ENCODE measurements at regions not wholly inside any gene's neighbourhood (a gene's known extent, or its start where the extent isn't known, plus 50 kb on each side); places are given as distances from the start of the nearest gene placed in this dataset.

DNA sequence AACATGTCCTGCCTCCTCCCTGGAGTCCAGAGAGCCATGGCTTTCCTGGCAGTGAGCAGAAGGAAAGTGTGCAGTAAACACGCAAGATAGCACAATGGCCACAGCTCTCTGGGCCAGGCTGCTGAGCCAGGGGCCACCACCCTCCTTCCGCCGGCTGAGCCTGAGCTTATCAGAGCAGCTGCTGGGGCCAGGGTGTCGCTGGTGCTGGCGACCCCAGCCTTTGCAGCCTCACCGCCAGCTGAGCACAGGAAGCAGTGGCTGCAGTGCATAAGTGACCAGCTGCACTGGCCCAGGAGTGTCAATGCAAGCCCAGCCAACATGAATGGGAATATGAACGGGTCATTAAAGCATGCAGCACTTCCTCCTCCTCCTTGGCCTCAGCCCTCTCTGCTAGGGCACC, 172.0 kb downstream of the ZFP36L2 start:
- no peak for DNase-seq (ENCODE audit: low read depth)

DNA sequence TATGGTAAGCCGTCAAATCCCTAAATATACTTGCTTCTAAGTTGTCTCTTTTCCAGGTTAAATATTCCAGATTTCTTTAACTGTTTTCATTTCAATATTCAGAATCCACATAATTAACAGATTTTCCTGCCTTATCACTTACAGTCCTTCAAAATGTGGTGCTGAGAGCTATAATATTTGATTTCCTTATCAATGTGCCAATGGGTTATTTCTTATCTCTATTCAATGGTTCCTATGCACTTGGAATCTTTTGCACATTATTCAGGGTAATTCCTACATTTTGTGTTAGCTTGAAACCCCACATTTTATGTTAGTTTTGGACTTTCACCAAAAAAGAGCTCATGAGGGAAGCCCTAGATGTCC, 173.5 kb downstream of the ZFP36L2 start:
- no peak for DNase-seq (ENCODE audit: low read depth)

DNA sequence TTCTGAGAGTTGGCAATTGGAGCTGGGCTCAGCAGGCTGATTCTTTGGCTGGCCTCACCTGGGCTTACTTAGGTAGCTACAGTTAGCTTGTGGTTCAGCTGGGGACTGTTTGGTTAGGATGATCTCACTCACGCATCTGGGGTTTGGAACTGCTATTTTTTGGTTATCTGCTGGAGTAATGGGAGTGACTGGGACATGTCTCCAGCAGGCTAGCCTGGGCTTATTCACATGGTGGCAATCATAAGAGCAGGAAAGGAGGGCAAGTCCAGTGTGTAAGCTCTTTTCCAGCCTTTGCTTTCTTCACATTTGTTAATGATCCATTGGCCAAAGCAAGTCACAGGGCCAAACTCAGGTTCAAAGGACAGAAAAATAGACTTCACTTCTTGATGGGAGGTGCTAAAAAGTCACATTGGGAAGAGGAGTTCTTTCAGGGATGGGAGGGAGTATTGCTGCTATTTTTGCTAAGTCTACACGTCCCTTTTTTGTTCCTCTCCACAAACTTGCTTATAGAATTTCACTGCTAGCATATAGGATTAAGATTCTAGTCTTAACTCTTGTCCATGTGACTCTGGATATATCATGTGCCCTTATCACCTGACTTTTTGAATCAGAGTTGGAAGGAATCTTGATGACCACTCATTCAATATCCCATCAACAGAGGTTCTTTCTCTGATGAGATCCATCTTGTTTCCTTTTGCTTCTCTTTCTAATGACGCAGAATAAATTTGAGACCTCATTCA, 174.0 kb downstream of the ZFP36L2 start:
- DNase-seq (ENCODE audit: low read depth): no peak

DNA sequence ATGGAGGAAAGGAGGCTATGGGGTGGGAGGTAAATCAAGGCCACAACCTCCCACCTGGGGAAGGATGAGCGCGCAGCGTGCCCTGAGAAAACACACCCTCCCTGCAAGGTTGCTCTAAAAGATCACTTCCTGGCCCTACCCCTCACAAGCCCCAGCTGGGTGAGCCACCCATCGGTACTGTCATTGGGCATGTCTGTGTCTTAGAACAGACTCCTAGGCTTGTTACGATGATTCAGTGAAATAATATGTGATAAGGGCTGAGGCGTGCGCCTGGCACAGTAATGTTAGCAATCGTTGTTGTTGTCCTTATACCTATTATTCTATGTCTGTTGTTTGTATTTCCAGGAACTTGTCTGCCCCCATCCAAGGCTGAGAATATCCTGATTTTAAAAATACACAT, 175.1 kb downstream of the ZFP36L2 start:
- DNase-seq (ENCODE audit: low read depth): no peak

DNA sequence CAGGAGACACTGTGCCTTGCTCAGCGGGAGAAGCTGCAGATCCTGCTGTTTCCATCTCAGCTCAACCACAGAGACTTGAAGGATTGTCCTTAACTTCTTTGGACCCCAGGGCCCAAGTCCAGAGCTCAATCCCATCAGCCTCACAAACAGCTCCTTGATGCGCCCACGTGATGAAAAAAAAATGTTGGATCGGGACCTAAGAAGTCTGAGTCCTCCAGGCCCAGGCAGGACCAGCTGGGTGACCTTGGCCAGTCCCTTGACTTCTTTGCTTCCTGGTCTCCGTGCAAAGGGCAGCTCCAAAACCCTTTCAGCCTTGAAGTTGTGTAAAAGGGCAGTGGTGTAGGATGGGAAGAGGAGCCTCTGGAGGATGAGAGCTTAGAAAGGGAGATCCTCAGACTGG, 175.5 kb downstream of the ZFP36L2 start:
- no peak for DNase-seq (ENCODE audit: low read depth)

DNA sequence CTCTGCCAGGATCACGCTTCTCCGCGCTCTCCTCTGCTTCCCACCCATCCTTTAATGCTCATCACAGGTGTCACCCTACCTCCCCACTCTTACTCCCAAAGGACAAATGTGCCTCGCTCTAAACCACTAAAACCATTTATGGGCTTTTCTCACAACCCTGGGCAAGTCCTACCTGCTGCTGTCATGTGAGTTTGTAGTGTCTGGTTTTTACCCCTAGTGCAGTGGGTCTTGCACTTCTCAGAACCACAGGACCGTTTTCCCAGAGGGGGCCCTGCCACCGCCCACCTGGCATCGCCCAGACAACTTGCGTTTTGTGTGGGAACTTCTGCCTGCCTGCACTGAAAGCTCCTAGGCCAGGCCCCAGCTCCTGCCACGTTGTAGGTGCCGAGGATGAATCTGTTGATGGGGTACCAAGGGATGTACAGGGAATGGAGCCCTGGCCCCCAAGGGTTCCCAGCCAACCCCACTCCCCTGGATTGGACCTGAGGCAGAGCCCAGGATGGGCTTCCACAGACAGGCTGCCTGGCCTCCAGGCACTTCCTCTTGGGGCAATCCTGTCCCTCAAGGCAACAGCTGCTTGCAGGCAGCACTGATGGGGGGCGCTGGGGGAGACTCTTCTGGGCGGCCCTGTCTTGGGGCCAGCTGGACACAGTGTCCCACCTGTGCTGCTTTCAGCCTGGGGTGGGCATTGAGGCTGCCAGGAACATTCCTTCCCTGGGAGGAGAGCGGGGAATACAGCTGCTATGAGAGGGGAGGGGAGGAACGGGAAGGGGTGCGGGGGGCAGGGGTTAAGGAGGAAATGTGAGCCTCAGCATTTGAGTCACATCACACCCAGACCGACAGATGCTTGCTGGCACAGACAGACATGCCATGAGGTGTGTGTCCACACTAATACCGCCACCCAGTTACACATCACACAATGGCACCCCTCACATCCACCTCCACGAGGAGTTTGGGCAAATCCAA, 176.3 kb downstream of the ZFP36L2 start:
- DNase-seq (ENCODE audit: low read depth): no peak

DNA sequence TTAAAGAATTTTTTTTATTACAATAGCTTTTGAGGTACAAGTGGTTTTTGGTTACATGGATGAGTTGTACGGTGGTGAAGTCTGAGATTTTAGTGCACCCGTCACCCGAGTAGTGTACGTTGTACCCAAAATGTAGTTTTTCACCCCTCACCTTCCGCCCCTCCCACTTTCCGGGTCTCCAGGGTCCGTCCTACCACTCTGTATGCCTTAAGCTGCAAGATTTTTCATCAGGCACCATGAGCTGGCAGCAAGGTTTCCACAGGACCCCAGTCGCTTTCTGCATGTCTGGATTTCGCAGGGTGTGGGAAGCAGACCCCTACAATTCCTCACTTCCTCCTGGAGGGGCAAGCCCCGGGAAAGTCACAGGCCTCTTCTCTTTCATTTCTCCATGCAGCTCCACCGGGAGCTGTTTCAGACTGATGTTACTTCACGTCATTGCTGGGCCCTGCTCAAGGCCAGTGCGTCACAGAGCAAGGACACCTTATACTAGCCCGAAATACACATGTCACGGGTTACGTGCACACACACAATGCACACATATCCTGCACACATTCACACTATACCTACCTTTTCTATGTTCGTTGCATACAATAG, 179.1 kb downstream of the ZFP36L2 start:
- DNase-seq (ENCODE audit: low read depth): no peak

DNA sequence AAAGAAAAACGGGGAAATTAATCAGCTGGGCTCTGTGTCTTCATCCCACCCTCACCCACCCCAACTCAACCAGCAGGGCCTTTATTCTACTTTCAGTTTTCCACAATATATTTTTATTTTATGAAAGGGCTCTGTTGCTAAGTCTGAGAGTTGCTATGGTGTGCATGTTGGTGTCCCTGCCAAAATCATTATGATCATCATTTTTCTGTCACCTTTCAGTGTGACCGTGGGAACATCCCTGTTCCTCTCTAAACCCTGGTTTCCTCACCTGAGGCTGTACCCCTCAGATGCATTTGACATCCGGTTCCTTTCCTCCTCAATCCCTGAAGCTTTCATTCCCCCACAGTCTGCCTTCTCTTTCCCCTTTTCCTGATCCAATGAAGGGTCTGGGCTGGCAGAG, 180.5 kb downstream of the ZFP36L2 start:
- no peak for DNase-seq (ENCODE audit: low read depth)

DNA sequence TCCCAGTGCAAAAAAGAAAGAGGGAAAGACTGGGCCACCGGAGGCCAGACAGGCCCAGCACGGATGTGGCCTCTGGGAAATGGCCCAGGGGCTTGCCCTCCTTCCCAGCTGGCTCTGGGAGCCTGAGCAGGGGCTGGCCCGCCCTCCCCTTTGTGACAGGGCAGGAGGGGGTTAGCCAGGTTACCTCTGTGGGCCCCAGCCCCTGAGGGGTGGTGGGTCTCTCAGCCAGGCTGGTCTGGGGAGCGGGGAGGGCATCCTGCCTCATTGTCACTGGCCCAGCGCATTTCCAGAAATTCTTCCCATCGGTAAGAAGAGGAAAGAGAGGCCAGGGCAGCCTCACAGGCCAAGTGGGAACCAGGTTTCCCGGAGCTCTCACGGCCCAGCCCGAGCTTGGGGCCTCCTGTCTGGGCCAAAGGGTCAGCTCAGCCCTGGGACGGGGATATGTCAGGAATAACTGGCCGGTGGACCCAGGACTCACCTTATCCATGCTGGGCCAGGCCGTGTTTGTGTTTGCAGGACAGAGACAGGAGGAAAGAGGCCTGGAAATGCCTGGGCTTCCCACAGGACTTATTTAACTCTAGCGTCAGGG, 182.2 kb downstream of the ZFP36L2 start:
- DNase-seq (ENCODE audit: low read depth): no peak

DNA sequence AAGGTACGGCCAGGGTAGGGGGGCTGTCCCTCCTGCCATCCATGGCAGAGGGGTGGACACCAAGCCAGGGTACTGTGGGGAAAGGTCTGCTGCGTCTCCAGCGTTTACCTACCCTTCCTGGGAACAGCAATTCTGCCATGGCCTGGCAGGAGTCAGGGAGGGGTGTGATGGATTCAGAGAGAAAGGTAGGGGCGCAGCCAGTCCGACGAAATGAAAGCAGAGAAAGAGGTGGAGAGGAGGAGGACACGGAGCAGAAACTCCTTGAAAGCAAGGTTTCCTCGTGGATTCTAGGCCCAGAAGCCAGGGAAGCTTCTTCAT, 182.9 kb downstream of the ZFP36L2 start:
- DNase-seq (ENCODE audit: low read depth): no peak

DNA sequence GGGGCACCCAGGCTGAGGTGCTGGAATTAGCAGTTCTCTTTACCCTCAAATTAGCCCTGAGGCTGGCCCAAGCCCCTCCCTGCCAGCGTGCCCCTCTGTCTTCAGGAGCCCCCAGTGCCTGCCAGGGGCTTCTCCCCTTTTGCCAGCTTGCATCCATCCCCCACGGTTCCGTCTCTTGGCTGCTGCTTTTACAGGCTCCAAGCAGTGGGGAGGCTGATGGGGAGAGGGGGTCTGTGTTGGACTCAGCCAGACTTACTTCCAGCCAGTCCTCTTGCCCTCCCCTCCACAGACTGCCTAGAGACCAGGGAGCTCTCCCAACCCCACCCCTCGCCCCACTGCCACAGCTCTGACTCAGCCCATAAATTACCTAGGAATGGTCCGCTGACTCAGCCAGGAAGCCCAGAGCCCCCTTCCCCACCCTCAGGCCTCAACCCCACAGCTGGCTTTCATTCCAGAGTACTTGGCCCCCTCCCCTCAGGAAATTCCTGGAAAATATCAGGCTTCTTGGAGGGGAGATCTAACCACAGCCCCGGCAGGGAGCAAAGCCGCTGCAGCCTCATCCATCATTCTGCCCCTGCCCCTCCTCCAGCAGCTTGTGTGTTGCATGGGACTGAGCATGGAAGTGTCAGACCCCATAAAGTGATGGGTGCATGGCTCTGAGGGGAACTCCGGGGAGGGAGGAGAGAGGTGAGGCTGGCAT, 184.6 kb downstream of the ZFP36L2 start:
- no peak for DNase-seq (ENCODE audit: low read depth)

DNA sequence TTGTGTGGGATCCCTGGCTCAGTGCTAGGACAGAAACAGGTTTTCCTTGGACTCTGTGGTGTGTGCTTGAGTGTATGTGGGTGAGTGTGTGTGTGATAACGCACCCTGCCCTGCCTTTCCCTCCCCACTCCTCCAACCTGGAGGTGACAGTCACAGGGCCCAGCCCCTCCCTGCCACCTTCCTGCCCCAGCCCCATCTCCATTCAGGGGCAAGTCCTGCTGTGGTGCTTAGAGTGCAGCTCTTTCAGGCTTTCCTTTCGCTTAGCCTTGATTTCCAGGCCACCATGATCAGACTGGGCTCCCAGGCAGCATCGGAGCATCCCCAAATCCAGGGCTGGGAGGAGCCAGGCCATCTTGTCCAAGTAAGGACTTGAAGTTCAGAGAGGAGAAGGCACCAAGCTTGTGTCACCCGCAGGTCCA, 185.2 kb downstream of the ZFP36L2 start:
- no peak for DNase-seq (ENCODE audit: low read depth)

DNA sequence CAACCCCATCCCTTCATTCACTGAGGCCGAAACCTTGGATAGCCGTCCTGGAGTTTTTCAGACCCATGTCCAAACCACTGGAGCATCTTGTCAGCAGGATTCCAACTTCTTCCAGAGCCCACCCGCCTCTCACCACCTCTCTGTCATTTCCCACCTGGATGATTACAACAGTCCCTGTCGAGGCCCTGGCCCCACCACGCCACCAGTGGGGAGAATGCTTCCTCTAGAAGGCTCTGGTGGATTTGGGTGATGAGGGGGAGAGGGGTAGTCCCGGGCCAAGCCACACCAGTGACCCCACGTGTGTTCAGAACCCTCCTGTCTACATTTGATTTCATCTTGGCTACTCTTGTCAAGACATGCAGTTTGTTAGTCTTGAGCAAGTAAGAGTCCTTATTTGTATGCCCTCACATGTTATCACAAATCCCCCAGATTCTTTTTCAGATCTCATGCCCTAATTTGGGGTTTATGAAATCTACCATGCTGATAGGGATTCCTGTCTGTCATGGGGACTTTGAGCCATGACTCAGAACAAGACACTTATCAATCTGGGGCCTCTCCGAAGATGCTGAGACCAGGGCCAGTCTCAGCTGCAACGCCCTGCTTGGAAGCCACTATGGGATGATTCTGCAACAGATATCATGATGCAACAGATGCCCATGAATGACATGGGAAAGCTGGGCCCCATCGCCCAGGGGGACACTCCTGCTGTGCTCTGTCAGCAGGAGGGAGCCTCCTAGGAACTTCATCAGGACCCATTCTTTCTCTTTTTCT, 186.1 kb downstream of the ZFP36L2 start:
- DNase-seq (ENCODE audit: low read depth): no peak

DNA sequence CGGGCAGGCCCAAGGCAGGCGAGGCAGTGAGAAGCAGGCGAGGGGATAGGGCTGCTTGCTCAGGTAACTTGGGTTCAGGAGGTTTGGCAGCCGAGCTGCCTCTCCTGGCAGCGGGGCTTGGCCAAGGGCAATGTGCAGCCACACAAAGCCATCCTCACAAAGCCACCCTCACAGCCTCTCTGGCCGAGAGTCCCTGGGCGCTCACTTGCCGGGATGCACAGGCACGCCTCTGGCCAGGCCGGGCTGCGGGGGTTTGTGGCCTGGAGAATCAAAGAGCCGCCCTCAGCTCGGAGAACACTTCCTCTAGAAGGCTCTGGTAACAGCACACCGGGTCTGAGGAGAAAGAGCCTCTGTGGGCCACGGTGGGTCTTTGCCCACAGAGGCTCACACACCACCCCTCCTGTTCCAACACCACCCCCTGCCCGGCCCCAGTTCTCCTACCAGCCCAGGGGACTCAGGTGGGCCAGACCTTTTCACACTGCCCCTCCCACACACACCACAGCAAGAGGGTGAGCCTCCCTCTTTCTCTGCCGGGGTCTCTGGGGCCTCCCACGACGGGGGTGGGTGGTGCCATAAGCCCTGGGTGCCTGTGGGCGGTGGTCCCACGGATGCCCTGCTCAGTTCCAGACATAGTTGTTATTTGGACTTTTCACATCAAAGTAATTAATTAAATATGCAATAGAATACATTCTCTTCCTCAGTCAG, 186.9 kb downstream of the ZFP36L2 start:
- DNase-seq (ENCODE audit: low read depth): no peak

DNA sequence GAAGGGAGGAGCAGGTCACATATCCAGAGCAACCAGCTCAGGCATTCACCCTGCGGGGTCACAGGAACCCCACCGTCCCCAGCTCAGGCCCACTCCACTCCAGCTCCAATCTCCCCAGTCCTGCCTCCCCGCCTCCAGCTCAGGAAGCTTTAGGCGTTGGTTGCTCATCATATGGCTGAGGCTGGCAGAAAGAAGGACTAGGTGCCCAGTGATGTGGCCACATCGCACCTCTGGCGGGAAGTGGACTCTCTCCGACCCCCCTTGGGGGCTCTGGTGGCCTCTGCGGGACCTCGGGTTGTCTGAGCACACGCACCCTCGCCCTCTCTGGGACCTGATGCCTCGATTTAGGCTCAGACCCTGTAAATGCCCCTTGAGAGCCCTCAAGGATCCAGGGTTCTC, 187.7 kb downstream of the ZFP36L2 start:
- DNase-seq (ENCODE audit: low read depth): no peak

DNA sequence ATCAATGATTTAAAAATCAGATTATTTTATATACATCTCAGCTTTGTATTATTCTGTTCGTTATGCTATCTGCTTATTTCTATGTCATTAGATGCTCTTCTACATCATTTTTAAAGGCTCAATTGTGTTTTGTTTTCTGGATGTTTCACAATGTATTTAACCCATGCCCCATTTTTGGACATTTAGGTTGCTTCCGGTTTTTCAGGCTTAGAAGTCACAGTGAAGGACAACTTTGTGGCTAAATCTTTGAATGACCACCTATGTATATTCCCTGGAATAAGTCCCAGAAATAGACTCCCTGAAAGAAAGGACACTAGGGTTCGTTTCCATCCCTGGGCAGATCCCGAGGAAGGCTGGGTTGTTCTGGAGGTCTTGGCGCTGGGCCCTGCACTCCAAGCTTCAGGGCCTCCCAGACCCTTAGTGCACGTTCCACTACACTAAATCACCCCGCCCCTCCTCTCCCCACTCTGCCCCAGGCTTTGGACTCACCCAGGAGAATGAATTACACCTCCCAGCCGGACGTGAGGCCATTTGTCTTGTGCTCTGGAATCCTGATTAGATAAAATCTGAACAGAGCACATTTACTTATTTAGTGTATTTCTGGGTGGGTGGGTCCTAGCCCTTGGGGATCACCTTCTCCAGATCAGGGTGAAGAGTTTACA, 188.2 kb downstream of the ZFP36L2 start:
- no peak for DNase-seq (ENCODE audit: low read depth)

DNA sequence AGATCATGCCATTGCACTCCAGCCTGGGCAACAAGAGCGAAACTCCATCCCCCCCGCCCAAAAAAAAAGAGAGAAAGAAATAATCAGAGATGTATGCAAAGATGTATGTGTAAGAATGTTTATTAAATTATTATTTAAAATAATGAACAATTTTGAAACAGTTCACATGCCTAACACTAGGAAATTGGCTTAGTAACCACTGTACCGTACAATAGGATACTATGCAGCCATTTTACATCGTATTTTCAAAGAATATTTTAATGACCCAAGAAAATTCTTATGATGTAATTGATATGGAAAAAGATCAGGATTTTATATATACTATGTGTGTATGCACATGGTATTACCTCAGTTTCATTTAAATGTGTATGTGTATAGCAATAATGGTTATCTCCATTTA, 190.5 kb downstream of the ZFP36L2 start:
- DNase-seq (ENCODE audit: low read depth): no peak

DNA sequence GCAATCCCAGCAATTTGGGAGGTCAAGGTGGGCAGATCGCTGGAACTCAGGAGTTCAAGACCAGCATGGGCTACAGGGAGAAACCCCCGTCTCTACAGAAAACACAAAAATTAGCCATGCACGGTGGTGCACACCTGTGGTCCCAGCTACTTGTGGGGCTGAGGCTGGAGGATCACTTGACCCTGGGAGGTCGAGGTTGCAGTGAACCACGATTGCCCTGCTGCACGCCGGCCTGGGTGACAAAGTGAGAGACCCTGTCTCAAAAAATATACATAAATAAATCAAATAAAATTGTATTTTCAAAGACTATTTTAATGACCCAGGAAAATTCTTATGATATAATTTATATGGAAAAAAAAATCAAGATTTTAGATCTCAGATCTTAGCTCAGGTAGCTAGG, 191.5 kb downstream of the ZFP36L2 start:
- DNase-seq (ENCODE audit: low read depth): no peak

DNA sequence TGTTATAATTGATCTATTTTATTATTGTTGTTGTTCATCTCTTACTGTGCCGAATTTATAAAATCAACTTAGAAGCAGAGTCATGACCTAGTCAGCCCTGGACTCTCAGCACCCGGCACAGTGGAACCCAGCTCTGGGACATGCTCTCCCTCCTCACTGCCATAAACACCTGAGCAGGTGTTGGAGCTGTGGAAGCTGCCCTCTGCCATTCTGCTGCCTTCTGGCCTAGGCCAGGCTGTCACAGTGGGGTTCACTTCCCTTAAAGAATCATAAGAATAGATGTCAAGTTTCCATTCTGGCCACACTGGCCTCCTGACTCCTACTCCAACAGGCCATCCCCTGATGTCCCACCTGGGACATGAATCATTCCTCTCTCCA, 192.2 kb downstream of the ZFP36L2 start:
- no peak for DNase-seq (ENCODE audit: low read depth)

Measured in T follicular helper cell (primary cell).